ENCODE measurements at regions not wholly inside any gene's neighbourhood (a gene's known extent, or its start where the extent isn't known, plus 50 kb on each side); places are given as distances from the start of the nearest gene placed in this dataset.

GRCh38 chr5:62727184-62727583 is 148.6 kb downstream of the LRRC70 start:
- H3K79me2 ChIP-seq (replicated peaks; ENCODE audit: insufficient read depth, low read length), result no peaks in the 10 kb centered on the region
- H3K27ac ChIP-seq (ENCODE audit: low read length), result no peak overlapping the region
- no peak overlapping the region for H3K4me2 ChIP-seq (ENCODE audit: low read length)
- no peaks in the 10 kb centered on the region for H4K20me1 ChIP-seq (ENCODE audit: insufficient read depth)
- H2AFZ ChIP-seq (ENCODE audit: low read depth, low read length), result no peak overlapping the region
- no peaks in the 10 kb centered on the region for H3F3A ChIP-seq (ENCODE audit: insufficient read depth, low read length, poor library complexity, severe bottlenecking)
- H3K4me3 ChIP-seq (ENCODE audit: low read length), result no peak overlapping the region
- no peaks in the 10 kb centered on the region for H3K36me3 ChIP-seq (ENCODE audit: insufficient read depth, low read length)
- TF ChIP-seq MXI1 (conservative IDR thresholded peaks at IDR 0.05; ENCODE audit: poor library complexity, severe bottlenecking) (no peak), SMC3 (conservative IDR thresholded peaks at IDR 0.05; ENCODE audit: poor library complexity) (no peak), REST (IDR thresholded peaks at IDR 0.05; ENCODE audit: borderline replicate concordance) (no peak), CTCF (IDR thresholded peaks at IDR 0.05; ENCODE audit: poor library complexity, severe bottlenecking) (no peak), EZH2 (IDR thresholded peaks at IDR 0.05; ENCODE audit: borderline replicate concordance, insufficient read depth, low read length, poor library complexity, severe bottlenecking) (no peak), TAF1 (IDR thresholded peaks at IDR 0.05; ENCODE audit: low read depth) (no peak), EP300 (conservative IDR thresholded peaks at IDR 0.05; ENCODE audit: poor library complexity, severe bottlenecking) (no peak), RAD21 (conservative IDR thresholded peaks at IDR 0.05) (no peak), POLR2AphosphoS5 (IDR thresholded peaks at IDR 0.05) (no peak)
- no peaks in the 10 kb centered on the region for H3K9me3 ChIP-seq (ENCODE audit: low read length)
- no peaks in the 10 kb centered on the region for H3K9me2 ChIP-seq (ENCODE audit: insufficient read depth, low read length)
- no peak overlapping the region for H3K9ac ChIP-seq (ENCODE audit: low read length)
- no peaks in the 10 kb centered on the region for H3K27me3 ChIP-seq (ENCODE audit: insufficient read depth, low read depth, low read length)

DNA sequence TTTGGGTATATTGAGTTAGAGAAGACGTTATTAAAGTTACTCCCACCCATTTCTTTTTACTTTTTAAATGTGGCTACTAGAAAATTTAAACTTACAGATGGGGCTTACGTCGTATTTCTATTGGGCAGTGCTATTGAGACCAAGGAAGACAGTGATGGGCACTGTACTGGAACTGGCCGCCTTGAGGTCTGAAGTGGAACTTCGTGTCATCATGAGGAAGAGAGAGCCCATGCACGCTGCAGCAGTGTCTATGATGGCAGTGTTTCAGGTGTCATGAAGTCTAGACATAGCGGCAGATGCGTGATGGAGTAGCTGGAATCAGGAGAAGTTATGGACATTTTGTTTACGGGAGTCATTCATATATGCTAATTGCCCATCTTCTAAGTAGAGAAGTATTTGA is 143.7 kb downstream of the LRRC70 start:
- Histone ChIP-seq H4K20me1 (ENCODE audit: insufficient read depth) (no peaks in the 10 kb centered on the region), H3K36me3 (ENCODE audit: insufficient read depth, low read length) (no peaks in the 10 kb centered on the region), H3K9me3 (ENCODE audit: low read length) (no peaks in the 10 kb centered on the region), H3K27ac (ENCODE audit: low read length) (no peak overlapping the region), H3K9me2 (ENCODE audit: insufficient read depth, low read length) (no peaks in the 10 kb centered on the region), H3K27me3 (ENCODE audit: insufficient read depth, low read depth, low read length) (no peaks in the 10 kb centered on the region), H3F3A (ENCODE audit: insufficient read depth, low read length, poor library complexity, severe bottlenecking) (no peaks in the 10 kb centered on the region), H3K4me3 (ENCODE audit: low read length) (no peak overlapping the region), H2AFZ (ENCODE audit: low read depth, low read length) (no peak overlapping the region), H3K4me2 (ENCODE audit: low read length) (no peak overlapping the region), H3K79me2 (replicated peaks; ENCODE audit: insufficient read depth, low read length) (no peaks in the 10 kb centered on the region), H3K9ac (ENCODE audit: low read length) (no peak overlapping the region)
- TF ChIP-seq RAD21 (conservative IDR thresholded peaks at IDR 0.05) (no peak), REST (IDR thresholded peaks at IDR 0.05; ENCODE audit: borderline replicate concordance) (no peak), MXI1 (conservative IDR thresholded peaks at IDR 0.05; ENCODE audit: poor library complexity, severe bottlenecking) (no peak), POLR2AphosphoS5 (IDR thresholded peaks at IDR 0.05) (no peak), TAF1 (IDR thresholded peaks at IDR 0.05; ENCODE audit: low read depth) (no peak), SMC3 (conservative IDR thresholded peaks at IDR 0.05; ENCODE audit: poor library complexity) (no peak), CTCF (IDR thresholded peaks at IDR 0.05; ENCODE audit: poor library complexity, severe bottlenecking) (no peak), EP300 (conservative IDR thresholded peaks at IDR 0.05; ENCODE audit: poor library complexity, severe bottlenecking) (no peak), EZH2 (IDR thresholded peaks at IDR 0.05; ENCODE audit: borderline replicate concordance, insufficient read depth, low read length, poor library complexity, severe bottlenecking) (no peak)
